ENCODE measurements at regions not wholly inside any gene's neighbourhood (a gene's known extent, or its start where the extent isn't known, plus 50 kb on each side); places are given as distances from the start of the nearest gene placed in this dataset.

DNA sequence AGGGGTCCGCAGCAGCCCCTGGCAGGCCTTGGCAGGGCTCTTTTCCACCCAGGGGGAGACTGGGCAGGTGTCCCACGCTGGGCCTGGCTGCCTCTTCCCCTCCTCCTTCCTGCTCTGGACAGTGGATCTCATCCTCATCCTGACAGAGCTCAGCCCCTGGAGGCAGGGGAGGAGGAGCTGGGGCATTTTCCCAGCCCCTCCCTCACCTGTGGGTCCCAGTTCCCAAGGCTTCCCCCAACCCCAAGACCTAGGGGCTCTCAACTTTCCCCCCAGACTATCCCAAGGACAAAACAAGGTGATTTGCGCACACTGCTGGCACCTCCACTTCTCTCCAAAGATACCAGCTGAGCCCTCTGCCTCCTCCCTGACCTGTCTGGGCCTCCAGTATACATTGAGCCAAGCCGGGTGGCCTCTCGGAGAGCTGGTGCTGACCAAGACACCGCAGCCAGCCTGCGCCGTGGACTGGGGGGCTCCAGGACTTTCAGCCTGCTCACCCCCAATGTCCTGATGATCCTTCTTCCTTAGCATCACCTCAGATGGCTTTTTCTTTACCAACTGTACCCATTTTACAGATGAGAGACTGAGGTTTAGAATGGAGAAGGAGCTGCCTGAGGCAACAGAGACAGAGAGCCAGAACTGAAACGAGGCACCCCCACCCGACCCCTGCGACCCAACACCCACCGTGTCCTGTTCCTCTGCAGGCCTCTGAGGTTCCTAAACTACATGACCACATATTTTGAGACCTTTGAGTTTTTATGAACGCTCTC is 126.6 kb downstream of the BARX1 start:
- peaks cover 5% of the 10 kb centered on the region; the same call in 1 of the 2 replicates for H3K9me3 ChIP-seq (ENCODE audit: control insufficient read depth, insufficient read depth, low read length)
- no peaks in the 10 kb centered on the region for H3K36me3 ChIP-seq (ENCODE audit: control insufficient read depth, insufficient read depth, low read length)
- H3K4me1 ChIP-seq (ENCODE audit: control insufficient read depth, insufficient read depth, low read length) = peaks cover 9% of the 10 kb centered on the region; the same call in 1 of the 2 replicates
- H3K27ac ChIP-seq (ENCODE audit: low read depth, low read length) = no peak overlapping the region
- no peak overlapping the region for H3K4me3 ChIP-seq (ENCODE audit: low read depth, low read length)
- H3K9ac ChIP-seq (ENCODE audit: low read depth, low read length) = no peak overlapping the region
- H3K27me3 ChIP-seq (ENCODE audit: control insufficient read depth, insufficient read depth, low read length) = peaks cover 19% of the 10 kb centered on the region

DNA sequence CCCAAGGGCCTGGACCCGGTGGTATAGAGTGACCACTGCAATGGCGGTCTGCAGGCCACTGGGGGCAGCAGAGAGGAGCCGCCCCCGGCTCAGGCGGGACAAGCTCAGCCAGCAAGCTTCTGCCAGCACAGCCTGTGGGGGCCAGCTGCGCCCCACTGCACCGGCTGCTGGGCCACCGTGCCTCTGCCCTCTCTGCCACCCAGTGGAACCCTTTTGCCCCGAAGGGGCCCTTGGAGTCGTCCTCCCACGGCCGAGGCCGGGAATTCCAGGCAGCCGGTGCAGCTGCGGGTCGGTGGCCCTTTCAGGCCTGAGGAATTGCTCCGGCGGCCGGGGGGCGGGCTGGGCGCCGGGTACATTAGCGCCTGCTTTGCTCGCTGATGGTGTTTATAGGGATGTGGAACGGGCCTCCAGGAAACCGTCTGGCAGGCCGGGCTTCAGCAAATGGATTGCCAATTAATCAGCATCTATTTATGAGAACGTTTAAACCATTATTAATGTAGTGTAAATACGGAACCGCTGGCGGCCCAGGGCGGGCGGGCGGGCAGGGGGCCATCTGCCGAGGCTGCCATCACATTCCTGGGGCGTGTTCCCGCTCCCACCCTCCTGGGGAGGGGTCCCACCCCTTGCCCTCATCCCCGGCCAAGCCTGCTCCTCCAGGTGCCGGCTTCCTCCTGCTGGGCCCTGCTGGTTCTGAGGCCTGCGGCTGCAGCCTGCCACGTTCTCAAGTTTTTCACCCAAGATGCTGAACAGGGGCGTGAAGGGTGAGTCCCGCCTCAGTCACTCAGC is 127.4 kb downstream of the BARX1 start:
- Histone ChIP-seq H3K27ac (ENCODE audit: low read depth, low read length) (no peak overlapping the region), H3K36me3 (ENCODE audit: control insufficient read depth, insufficient read depth, low read length) (no peaks in the 10 kb centered on the region), H3K9me3 (ENCODE audit: control insufficient read depth, insufficient read depth, low read length) (no peaks in the 10 kb centered on the region), H3K27me3 (ENCODE audit: control insufficient read depth, insufficient read depth, low read length) (peaks cover 19% of the 10 kb centered on the region), H3K4me1 (ENCODE audit: control insufficient read depth, insufficient read depth, low read length) (peaks cover 9% of the 10 kb centered on the region; the same call in 1 of the 2 replicates), H3K4me3 (ENCODE audit: low read depth, low read length) (peak overlapping the region; percentile 58), H3K9ac (ENCODE audit: low read depth, low read length) (no peak overlapping the region)

- H3K27me3 ChIP-seq (ENCODE audit: control insufficient read depth, insufficient read depth, low read length) = peaks cover 19% of the 10 kb centered on the region
- H3K4me1 ChIP-seq (ENCODE audit: control insufficient read depth, insufficient read depth, low read length) = peaks cover 9% of the 10 kb centered on the region; the same call in 1 of the 2 replicates
- no peak overlapping the region for H3K9ac ChIP-seq (ENCODE audit: low read depth, low read length)
- no peaks in the 10 kb centered on the region for H3K36me3 ChIP-seq (ENCODE audit: control insufficient read depth, insufficient read depth, low read length)
- peak overlapping the region; percentile 58 for H3K4me3 ChIP-seq (ENCODE audit: low read depth, low read length)
- no peaks in the 10 kb centered on the region for H3K9me3 ChIP-seq (ENCODE audit: control insufficient read depth, insufficient read depth, low read length)
- H3K27ac ChIP-seq (ENCODE audit: low read depth, low read length) = no peak overlapping the region
Measured at GRCh38 chr9:93826905-93827544, 128.1 kb downstream of the BARX1 start.

GRCh38 chr9:93826209-93826608 is 128.9 kb downstream of the BARX1 start:
- H3K36me3 ChIP-seq (ENCODE audit: control insufficient read depth, insufficient read depth, low read length) = no peaks in the 10 kb centered on the region
- H3K9ac ChIP-seq (ENCODE audit: low read depth, low read length) = no peak overlapping the region
- peaks cover 19% of the 10 kb centered on the region for H3K27me3 ChIP-seq (ENCODE audit: control insufficient read depth, insufficient read depth, low read length)
- H3K4me1 ChIP-seq (ENCODE audit: control insufficient read depth, insufficient read depth, low read length) = peaks cover 8% of the 10 kb centered on the region; the same call in 1 of the 2 replicates
- H3K9me3 ChIP-seq (ENCODE audit: control insufficient read depth, insufficient read depth, low read length) = no peaks in the 10 kb centered on the region
- no peak overlapping the region for H3K27ac ChIP-seq (ENCODE audit: low read depth, low read length)
- no peak overlapping the region for H3K4me3 ChIP-seq (ENCODE audit: low read depth, low read length)

GRCh38 chr9:93825348-93826115 is 129.6 kb downstream of the BARX1 start:
- Histone ChIP-seq H3K36me3 (ENCODE audit: control insufficient read depth, insufficient read depth, low read length) (no peaks in the 10 kb centered on the region), H3K4me3 (ENCODE audit: low read depth, low read length) (no peak overlapping the region), H3K27ac (ENCODE audit: low read depth, low read length) (no peak overlapping the region), H3K4me1 (ENCODE audit: control insufficient read depth, insufficient read depth, low read length) (0 out of 2 replicates have a peak, but pooled peaks cover 3% of the 10 kb centered on the region), H3K9ac (ENCODE audit: low read depth, low read length) (no peak overlapping the region), H3K27me3 (ENCODE audit: control insufficient read depth, insufficient read depth, low read length) (peaks cover 19% of the 10 kb centered on the region), H3K9me3 (ENCODE audit: control insufficient read depth, insufficient read depth, low read length) (no peaks in the 10 kb centered on the region)

DNA sequence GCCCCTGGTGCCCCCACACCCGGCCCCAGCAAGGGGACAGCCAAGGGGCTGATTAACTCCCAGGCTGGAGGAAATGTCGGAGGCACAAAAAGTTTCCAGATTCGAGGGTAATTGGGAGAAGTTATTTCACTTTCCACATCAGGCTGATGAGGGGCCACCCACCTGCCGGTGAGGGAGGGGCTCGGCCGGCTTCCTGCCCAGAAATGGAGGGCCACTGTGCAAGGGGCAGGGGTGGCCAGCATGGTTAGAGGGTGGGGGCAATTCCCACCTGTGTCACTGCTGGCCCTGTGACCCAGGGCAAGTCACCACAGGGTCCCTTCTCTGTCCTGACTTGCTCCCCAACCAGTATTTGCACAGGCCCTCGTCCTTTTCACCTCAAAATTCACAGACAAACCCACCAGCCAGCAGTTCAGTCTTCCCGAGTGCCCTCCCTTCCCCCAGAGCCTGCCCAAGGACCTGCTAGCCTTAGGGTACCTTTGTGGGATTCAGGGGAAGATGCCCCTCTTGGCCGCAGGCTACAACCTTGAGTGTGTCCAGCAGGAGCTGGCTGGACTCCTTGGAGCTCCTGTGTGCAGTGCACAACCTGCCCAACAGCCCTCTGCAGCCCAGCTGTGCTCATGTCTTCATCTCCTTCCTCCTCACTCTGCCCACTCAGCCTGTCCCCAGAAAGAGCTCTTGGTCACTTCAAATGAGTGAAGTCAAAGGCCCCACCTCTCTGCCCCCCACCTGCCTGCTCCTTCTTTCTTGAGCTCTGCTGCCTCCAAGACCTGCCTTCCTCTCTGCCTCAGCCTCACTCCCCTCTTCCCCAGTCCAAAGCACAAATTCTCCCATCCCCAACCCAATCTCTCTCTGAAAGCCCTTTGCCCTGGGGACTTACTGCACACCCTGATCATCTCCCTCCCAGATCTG is 130.5 kb downstream of the BARX1 start:
- H3K9ac ChIP-seq (ENCODE audit: low read depth, low read length) = no peak overlapping the region
- H3K27me3 ChIP-seq (ENCODE audit: control insufficient read depth, insufficient read depth, low read length) = peaks cover 19% of the 10 kb centered on the region

DNA sequence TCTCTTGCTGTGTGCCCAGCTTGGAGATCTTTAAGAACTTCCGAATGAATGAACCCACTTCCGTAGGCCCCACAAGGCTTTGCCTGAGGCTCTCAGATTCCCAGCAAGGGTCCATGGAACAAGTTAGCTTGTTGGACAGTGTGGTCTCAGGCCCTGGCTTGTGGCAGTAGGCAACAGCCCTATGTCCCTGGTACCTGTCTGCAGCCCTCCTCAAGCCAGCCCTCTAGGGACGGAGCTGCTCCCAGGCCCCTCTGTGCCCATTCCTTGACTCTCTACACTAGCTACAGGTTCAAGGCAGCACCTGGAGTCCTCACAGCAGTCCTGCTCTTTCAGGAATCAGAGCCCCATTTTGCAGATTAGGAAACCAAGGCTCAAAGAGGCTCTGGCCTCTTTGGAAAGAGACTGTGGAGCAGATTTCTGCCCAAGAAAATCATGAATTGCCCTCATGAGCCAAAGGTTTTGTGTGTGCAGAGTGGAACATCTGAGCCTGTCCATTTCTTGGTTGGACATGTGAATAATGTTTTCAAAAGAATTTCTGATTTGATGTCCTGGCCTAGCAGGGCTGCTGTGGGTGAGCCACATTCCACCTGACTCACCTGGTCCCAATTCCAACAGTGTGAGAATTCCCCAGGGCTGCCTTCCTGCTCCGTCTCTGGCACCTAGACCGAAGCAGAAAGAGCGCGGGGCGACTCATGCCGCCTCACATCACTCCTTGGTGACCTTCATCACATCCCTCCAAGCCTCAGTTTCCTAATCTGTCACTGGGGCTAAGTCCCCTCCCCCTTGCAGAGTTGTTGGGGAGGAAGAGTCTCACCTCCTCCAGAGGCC is 131.7 kb downstream of the BARX1 start:
- no peak overlapping the region for H3K27ac ChIP-seq (ENCODE audit: low read depth, low read length)
- no peak overlapping the region for H3K9ac ChIP-seq (ENCODE audit: low read depth, low read length)
- H3K9me3 ChIP-seq (ENCODE audit: control insufficient read depth, insufficient read depth, low read length) = no peaks in the 10 kb centered on the region
- no peaks in the 10 kb centered on the region for H3K36me3 ChIP-seq (ENCODE audit: control insufficient read depth, insufficient read depth, low read length)
- peaks cover 19% of the 10 kb centered on the region for H3K27me3 ChIP-seq (ENCODE audit: control insufficient read depth, insufficient read depth, low read length)
- H3K4me3 ChIP-seq (ENCODE audit: low read depth, low read length) = no peak overlapping the region
- 0 out of 2 replicates have a peak, but pooled peaks cover 3% of the 10 kb centered on the region for H3K4me1 ChIP-seq (ENCODE audit: control insufficient read depth, insufficient read depth, low read length)

More for the DNA sequence above, 130.5 kb downstream of the BARX1 start:
- Histone ChIP-seq H3K4me3 (ENCODE audit: low read depth, low read length) (no peak overlapping the region), H3K9me3 (ENCODE audit: control insufficient read depth, insufficient read depth, low read length) (no peaks in the 10 kb centered on the region), H3K36me3 (ENCODE audit: control insufficient read depth, insufficient read depth, low read length) (no peaks in the 10 kb centered on the region), H3K4me1 (ENCODE audit: control insufficient read depth, insufficient read depth, low read length) (0 out of 2 replicates have a peak, but pooled peaks cover 3% of the 10 kb centered on the region), H3K27ac (ENCODE audit: low read depth, low read length) (no peak overlapping the region)

GRCh38 chr9:93822229-93822628 is 132.9 kb downstream of the BARX1 start:
- Histone ChIP-seq H3K27ac (ENCODE audit: low read depth, low read length) (no peak overlapping the region), H3K9ac (ENCODE audit: low read depth, low read length) (no peak overlapping the region), H3K9me3 (ENCODE audit: control insufficient read depth, insufficient read depth, low read length) (no peaks in the 10 kb centered on the region), H3K36me3 (ENCODE audit: control insufficient read depth, insufficient read depth, low read length) (no peaks in the 10 kb centered on the region), H3K27me3 (ENCODE audit: control insufficient read depth, insufficient read depth, low read length) (peaks cover 12% of the 10 kb centered on the region), H3K4me1 (ENCODE audit: control insufficient read depth, insufficient read depth, low read length) (0 out of 2 replicates have a peak, but pooled peaks cover 2% of the 10 kb centered on the region), H3K4me3 (ENCODE audit: low read depth, low read length) (no peak overlapping the region)

DNA sequence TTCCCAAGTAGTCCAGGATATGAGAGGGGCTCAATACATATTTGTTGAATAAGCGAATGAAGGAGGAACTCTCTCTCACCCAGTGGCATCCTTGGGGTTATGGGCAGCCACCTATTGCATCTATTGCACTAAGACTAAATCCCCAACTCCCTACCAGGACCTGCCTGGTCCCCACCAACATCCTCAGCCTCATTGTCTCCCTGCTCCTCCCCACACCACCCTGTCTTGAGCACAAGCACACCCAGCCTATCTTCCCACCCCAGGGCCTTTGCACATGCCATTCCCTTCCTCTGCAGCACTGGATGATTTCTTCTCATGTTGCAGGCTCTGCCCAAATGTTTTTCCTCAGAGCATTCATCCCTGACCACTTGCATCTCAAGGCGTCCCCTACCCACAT is 133.8 kb downstream of the BARX1 start:
- H3K9ac ChIP-seq (ENCODE audit: low read depth, low read length) = no peak overlapping the region
- H3K27me3 ChIP-seq (ENCODE audit: control insufficient read depth, insufficient read depth, low read length) = peaks cover 11% of the 10 kb centered on the region
- no peak overlapping the region for H3K4me3 ChIP-seq (ENCODE audit: low read depth, low read length)
- H3K9me3 ChIP-seq (ENCODE audit: control insufficient read depth, insufficient read depth, low read length) = no peaks in the 10 kb centered on the region
- no peaks in the 10 kb centered on the region for H3K4me1 ChIP-seq (ENCODE audit: control insufficient read depth, insufficient read depth, low read length)
- H3K36me3 ChIP-seq (ENCODE audit: control insufficient read depth, insufficient read depth, low read length) = no peaks in the 10 kb centered on the region
- no peak overlapping the region for H3K27ac ChIP-seq (ENCODE audit: low read depth, low read length)

Measured in HUES48 (cell line).